Stimulated activated CD4-positive, alpha-beta T cell treated with anti-CD3 and anti-CD28 coated beads, Interleukin-15, amount 100 ng/mL, for 24 hours (primary cell): ENCODE measurements at regions not wholly inside any gene's neighbourhood (a gene's known extent, or its start where the extent isn't known, plus 50 kb on each side); places are given as distances from the start of the nearest gene placed in this dataset.

ENCODE experiments used
- DNase-seq: peaks from one replicate; pipeline ENCODE4 v3.0.0-alpha.2; 2020

DNA sequence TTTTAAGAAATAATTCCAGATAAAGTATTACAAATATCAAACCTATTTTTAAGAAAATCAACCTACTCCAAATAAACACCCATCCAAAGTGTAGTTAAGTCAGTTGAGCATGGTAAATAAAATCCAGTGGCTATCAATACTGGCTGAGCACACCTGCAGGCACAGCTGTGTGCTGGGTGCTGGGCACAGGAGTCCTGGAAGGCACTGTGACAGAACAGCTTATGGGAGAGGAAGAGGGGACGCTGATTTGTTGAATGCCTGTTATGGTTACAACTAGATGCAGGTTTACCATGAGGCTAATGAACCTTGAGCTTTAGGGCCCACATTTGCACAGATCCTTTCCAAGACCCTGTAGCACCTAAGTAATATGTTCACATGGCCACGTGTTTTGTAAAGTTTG is 202.7 kb downstream of the MTX2 start:
- no peak for DNase-seq

DNA sequence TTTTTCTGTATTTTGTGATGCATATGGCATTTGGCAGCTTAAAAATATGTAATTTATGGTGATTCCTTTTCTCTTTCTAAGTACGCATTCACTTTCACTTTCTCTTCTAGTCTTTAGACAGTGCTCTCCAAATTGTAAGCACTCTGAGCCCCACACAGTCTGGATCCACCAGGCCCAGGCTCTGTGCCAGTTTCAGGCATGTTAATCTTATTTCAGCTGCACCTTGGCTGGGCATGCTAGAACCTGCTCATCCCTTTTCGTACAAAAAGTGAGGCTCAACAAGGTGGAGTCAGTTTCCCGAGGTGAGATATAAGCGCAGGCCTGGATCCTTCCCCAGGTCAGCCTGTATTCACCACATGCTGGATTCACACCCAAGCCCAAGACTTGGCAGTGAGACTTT is 203.9 kb downstream of the MTX2 start:
- no peak for DNase-seq

DNA sequence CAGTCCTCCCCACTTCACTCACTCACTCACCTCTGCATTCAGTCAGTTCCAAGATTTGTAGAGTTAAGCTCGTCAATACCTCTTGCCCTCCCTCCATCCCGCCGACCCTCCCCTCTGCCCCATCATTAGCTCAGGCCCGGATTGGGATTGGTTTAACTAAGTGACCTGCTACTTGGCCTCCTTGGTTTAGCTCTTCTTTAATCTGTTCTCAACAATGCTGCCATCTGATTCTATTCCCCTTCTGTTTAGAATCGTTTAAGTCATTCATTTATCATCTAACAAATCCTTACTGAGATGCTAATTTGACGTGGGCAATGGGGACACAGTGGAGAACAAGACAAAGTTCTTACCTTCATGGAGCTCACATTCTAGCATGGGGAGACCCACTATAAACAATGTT is 204.6 kb downstream of the MTX2 start:
- DNase-seq: no peak

DNA sequence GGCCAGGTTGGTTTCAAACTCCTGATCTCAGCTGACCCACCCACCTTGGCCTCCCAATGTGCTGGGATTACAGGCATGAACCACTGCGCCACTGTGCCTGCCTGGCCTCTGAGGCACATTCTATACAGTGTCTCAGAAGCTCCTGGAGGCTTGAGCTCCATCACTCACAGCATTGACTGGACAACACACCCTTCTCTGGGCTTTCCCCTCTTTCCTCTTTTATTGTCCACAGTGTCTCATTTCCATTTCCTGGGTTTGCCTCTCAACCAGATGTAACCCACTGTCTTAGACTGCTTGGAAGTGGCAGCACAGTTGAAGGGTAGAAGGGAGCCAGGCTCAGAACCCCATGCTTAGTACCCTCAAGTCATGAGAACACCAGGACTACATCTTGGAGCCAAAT is 208.1 kb downstream of the MTX2 start:
- no peak for DNase-seq

DNA sequence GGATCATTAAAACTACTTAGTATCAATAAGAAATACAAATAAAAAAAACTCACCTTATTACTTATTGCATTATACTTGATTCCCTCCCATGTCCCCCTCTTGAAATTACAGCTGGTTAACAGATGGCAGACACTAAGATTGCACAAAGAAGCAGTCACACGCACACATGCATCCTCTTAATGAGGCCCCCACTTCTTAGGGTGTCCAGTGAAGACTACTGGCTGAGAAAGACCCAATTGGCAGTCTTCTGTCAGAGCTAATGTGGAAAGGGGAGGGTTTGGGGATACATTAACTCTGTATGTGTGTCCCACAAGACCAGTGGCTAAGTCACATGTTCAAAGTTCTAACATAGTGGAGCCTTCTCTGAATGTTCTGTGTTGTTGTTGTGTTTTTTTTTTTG is 210.7 kb downstream of the MTX2 start:
- no peak for DNase-seq

DNA sequence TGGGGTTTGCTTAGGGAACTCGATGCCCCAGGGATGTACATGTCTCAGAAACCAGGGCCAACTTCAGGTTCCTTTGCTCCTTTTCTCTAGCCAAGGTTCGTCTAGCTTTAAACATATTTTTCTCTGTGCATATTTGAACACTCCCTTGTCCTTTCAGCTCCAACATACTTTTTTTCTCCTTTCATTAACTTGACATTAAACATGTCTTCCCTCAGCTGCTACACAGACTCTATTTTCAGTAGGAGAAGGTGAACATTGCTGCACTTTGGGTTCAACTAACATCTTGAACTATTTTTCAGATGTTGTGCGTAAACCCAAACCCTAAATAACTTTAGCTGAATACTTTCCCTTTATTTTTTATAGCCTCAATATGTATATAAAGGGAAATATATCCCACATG is 212.9 kb downstream of the MTX2 start:
- no peak for DNase-seq

DNA sequence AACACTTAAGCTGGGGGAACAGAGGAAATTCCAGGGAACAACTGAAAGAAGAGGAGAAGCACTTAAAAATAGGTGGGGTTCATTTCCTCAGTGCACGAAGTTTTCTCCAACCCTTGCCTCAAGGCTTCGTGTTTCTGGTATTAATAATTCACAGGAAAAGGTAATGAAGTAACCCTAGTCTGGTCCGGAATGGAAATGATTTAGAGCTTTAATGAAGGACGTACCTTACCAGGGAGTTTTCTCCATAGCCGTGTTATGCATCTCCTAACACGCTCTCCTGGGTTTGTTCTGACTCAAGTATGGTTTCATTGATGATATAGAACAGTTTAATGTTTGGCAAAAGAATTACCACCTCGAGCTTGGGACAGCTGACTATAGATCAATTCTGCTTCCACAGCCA is 214.2 kb downstream of the MTX2 start:
- no peak for DNase-seq

DNA sequence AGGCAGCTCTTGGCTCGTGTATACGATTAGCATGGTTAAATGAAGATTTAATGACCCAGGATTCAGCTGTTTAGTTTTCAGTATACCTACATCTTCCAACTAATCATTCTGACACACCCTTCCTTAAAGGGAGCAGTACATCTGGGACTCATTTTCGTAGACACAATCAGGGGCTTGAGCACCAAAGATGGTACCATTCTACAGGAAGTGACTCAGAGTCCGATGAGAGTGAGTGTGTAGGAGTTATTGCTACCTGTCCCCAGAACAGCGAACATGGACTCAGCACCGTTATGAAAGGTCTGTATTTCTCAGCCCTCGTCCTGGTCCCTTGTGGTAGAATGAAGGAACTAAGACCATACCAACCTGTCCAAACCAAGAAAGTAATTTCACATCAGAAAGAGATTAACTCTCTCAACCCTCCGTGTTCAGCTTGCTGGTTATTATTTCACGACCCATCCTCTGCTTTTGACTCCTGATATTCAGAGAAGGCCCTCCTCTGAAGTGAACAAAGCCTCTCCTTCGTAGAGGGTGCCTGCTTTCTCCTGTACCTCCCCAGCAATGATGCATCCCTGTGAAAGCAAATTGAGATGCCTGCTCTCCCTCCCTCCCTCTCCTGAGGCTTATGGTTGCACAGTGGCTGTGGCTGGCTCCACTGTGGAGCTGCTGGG is 214.8 kb downstream of the MTX2 start:
- DNase-seq: no peak

DNA sequence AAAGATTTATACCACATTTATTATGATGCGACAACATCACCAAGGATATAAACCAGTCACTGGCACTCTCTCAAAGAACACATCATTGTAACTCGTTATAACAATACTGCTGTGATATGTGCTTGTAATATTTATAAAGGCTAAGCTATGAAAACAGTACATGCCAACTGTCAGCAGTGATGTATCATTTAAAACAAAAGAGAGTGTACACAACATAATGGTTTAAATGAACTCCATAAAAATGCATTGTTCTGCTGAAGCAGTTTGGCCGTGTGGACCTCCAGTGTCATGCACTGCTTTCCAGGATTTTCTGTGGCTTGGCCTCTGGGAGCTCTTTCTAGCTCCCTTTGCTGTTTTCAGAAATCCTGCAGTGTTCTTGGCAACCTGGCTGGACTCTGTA is 215.6 kb downstream of the MTX2 start:
- DNase-seq: no peak

DNA sequence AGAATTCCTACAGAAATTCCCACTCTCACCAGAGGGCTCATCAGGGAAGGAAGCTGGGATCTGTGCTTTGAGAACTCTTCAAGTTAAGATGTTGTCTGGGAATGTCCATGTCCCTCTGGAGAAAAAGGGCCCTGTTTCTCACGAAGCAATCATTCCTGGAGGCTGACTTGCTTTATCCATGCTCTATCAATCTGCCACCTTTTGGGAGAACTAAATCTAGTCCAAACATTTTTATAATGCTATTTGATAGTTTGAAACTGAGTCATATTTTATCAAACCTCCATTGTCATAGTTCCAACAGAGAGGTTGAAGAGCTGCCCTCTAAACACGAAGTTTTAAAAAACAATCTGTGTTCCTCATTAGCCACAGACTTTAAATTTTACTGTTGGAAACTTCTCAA is 219.2 kb downstream of the MTX2 start:
- no peak for DNase-seq

DNA sequence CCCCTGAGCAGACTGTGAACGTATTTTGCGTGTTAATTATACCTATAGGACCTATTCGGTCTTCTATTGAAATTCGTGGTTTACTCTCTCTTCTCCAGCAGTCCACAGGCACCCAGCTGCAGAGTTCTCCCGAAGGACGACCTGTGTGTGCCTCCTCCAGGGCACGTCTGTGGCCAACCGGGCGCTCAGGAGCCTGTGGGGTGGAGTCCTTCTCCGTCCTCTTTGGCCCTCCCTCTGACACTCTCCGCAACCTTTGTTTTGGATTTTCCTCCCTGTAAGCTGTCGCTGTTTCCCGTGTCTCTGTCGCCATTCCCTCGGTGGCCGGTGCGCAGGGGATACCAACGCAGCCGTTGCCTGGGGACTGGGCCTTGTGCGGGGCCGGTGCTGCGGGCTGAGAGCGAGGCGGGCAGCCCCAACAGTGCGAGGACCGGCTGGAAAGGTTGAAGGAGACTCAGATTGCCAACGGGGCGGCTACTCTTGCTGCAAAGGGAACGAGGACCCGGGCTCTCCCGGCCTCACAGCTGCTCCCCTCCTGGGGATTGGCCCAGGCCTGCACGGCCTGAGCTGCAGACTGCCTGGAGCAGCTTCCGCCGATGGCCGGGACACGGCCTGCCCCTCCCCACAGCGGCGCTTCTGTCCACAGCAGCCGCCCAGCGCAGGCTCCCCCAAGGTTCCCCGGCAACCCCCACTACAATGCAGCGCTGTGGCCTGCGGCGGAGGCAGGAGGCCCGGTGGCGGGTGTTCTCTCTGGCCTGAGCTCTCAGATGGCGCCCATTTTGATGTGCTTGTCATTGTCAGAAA is 221.0 kb downstream of the MTX2 start:
- no peak for DNase-seq

DNA sequence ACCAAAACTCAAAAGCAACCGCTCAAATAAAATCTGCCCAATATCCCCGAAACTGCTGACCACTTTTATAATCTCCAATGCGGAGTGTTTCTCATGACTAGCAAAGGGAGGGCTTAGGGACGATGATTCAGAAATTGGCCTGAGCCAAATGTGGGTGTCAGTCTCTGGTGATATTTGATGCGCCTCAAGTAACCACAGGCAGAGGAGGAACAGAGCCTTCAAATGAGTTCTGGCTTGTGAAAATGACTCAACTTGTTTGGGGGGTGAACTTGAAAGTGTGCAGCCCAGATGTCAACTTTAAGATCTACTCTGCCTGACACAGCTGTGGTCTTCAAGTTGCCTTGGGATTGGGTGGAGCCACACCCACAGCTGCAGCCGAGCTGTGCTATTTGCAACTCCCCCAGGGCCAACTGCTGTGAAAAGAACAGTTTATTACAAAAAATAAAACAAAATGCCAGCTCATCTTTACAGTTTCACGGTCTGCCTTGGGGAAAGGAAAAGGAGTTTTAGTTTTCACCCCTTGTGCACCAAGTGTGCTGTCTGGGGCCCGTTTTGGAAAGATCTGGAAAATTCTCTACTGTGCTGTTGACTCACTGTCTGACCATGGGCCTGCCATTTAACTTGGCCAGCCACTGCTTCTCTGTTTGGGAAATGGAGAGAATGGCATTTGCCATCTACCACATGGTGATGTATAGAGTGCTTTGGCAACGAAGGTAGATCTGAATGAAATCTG is 222.1 kb downstream of the MTX2 start:
- peak; percentile 10 for DNase-seq

DNA sequence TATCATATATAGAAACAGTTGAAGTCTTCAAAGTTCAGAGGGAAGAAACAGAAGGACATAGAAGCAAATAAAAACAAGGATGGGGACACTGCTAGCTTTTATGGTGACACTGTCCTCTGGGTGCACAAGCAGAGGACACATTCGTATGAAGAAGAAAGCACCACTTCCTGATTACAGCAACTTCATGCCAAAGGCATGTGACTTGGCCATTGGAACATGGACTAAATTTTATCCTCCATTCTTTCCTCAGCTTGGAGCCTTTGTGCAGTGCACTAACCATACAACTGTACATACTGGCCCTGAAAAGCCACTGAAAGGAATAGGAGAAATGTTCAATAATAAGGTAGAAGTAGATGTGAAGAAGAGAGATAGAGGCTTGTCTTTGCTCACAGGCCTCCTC is 223.3 kb downstream of the MTX2 start:
- DNase-seq: no peak

DNA sequence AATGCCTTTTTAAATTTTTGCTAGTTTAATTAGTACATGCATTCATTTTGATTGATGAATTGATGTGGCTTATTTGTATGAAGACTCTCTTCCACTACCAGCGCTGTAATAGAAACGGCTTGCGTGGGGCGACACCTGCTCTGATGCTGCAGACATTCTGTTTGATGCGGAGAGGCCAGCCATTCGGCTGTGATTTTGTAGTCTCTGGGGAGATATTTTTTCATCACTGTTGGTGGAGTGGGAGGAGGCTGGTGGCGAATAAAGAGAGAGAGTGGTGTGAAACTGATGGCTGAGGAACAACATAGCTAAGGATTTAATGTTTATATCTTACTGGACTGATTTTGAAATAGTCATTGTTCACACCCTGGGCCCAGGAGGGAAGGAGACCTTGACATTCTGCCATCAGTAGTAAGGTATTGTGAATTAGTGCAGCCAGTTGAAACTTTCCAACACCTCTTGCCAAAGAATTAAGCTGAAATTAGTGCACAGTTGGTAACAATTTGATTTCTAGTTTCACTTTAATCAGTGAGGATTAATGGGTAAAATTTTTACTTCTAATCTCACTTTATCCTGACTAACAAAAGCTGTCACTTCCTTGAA is 224.1 kb downstream of the MTX2 start:
- no peak for DNase-seq

DNA sequence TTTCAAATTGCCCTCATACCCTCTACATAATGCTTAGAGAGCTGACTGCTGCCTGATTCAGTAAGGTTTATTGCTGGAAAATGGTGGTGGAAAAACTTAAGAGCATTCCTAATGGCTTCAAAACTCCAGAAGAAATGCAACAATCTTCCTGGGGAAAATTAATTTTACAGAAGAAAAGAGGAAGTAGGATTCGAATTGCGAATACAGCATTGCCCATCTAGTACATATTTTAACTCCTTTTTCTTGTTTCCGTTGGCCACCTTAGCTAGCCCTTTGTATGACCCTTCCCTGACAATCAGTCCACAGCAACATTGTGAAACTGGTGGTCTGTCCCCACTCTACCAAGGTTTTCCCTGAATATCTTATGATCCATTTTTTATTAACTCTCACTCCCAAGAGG is 224.7 kb downstream of the MTX2 start:
- no peak for DNase-seq

DNA sequence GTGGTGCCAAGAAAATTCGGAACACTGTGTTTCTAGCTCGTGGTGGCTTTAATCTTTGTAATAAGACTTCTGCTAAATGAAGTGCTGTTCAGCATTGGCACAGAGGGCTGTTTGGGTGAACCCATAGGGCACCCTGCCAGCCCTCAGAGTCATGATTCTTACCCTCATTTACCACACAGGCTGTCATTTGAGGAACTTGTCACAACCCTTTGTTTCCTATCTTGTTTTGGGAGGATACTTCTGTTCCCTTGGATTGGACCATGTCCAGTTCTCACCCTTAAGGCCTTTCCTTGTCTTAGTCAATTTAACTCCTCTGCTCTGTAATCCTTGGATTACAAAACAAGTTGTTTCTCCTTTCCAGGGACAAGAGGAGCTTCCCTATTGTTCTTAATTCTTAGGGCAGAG is 225.7 kb downstream of the MTX2 start:
- DNase-seq: no peak

DNA sequence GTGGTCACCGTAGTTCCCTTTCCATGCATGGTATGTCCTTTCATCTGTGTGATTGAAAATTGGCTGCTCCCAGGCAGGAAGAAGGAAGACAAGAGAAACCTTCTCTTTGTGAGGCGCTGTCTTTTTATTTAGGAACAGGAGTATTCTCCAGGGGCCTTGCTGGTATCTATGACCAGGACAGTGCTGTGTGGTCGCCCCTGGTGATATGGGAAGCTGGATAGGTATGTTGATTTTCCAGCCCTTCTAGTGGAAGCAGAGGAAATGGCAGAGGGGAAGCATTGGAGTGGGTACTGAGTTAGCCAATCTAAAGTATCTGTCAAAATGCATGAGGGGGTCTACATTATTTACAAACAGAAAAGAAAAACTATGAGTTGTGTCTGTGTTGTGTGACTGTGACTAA is 226.6 kb downstream of the MTX2 start:
- DNase-seq: no peak

DNA sequence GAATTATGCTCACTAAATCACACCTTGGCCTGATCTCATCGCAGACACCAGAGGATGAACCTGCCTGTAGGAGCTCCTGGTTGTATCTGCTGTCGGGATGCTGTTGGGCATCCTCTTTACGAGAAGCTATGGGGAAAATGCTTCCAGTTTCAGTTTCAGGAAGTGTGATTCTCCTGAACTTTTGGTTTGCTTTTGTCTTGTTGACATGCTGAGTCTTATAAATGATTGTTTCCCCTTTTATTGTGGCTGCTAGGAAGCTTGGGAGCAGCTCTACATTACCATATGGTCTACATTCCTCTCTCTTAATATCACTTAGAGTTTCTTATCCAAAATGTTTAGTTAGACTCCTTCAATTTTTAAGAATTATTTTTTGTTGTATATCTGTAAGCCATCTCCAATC is 227.5 kb downstream of the MTX2 start:
- DNase-seq: no peak

DNA sequence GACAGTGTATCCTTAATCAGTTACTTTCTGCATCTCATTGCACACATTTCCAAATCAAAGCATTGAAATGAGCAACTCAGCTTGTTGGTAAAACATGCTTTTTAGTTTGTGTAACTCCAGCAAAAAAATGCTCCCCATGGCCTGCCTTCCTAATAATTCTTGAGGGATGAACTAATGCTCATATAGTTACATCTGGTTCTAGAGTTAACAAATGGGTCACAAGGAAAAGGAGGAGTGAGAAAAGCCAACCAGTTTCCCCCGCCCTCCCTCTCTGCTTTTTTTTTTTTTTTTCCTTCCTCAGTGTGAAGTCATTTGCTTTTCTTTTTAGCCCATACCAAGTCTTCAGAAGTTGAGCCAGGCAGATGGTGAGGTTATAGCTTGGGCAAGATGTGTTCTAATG is 231.7 kb downstream of the MTX2 start:
- DNase-seq: no peak

DNA sequence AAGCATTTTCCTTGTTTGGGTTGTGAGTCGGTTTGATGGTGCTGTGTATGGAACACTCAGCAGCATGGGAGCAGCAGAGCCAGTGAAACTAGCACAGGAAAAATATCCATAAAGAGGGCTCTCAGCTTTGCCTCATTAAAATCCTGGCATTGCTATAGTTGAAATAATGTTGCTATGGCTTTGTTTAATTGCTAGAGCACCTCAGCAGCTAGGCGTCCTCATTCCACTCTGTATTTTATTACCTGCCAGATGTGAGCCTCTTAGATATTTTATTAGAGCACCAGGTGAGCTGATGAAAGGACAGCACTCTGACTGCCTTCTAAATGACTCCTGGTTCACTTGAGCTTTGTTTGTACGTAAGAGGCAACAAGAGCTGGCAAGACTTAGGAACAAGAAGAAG is 232.4 kb downstream of the MTX2 start:
- no peak for DNase-seq

DNA sequence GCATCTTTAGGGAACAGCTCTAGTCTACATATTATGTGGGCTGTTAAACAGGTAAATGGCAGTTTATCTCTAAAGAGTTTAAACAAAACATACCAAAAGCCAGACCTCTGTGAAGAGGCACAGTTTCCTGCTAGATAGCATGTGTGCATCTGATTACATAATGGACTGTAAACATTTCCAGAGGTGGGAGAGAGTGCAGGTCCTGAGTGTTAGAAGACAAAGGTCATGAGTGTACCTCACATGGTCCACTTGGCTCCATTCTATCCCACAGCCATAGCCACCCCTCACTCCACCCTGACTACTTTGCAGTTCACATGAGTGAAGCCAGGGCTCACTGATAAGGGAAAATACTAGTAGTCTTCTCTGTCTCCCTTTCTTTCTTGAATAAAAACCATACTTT is 233.4 kb downstream of the MTX2 start:
- DNase-seq: no peak

DNA sequence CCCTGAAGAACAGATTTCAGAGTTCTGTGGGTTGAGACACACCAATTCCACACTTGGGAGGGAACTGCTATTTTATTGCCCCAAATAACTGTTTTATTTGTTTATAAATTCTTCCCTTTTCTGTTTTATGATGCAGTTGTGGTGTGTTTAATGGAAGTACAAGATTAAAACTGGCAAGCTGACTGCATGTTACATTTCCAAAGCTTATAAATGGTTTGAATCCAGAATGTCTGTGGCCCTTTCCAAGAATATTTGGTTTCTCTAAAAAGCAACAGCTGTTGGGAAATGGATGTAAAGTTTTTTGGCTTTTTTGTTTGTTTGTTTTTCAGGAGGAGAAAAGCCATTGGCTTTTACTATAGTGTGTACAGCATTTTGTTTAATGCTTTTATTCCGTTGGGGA is 234.5 kb downstream of the MTX2 start:
- DNase-seq: no peak

DNA sequence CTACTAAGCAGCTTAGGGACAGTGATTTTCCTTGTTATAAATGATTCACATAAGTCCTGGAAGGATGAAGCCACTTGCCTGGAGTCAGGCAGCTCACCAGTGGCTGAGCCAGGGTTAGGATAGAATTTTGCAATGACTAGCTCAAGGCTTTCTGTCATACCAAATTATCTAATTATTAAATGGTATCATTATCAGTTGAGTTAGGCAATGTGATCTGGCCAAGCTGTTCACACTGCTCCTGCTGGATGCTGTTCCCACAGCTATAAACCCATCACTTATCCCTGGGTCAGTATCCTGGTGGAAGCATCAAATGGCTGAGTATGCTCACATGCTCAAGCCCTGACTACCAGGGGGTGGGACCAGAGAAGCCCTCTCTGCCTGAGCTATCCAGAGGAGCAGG is 235.2 kb downstream of the MTX2 start:
- no peak for DNase-seq

DNA sequence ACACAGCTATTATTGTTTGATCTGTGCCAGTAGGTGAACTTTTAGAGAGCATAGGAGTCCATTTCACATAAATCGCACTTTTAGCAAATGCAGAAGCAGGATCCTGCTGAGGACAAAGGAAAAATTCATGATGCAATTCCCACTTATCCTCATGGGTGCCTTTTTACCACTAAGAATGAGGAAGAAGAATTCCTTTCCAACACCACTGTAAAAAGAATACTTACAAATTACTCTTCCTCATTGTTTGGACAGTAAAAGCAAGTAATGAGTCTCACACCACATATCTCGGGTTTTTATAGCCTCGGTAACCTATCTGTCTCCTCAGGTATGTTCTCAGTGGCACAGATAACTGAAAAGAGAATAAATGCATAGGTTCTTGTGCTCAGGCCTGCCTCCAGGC is 238.5 kb downstream of the MTX2 start:
- no peak for DNase-seq
